ENCODE measurements at regions not wholly inside any gene's neighbourhood (a gene's known extent, or its start where the extent isn't known, plus 50 kb on each side); places are given as distances from the start of the nearest gene placed in this dataset.

- no peak for DNase-seq (ENCODE audit: low spot score)
Observed at GRCh38 chrX:120021927-120022326, 55.6 kb downstream of the RHOXF2B start.

DNA sequence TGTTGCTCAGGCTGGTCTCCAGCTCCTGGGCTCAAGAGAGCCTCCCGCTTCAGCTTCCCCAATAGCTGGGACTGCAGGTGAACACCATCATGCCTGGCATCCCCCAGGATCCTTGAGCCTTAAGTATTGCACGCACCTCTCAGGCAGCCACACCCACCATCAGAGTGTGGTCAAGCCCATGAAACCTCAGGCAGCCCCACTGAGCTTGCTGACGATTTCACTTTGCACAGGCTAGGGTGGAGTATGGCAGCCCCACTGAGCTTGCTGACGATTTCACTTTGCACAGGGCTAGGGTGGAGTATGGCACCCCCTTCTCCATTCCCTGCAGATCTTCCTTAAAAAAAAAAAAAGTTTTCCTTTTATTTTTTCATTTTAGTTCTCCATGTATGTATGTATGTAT lies 57.2 kb downstream of the RHOXF2B start:
- no peak for DNase-seq (ENCODE audit: low spot score)

GRCh38 chrX:120016068-120016441 lies 61.4 kb downstream of the RHOXF2B start:
- no peak for DNase-seq (ENCODE audit: low spot score)

- no peak for DNase-seq (ENCODE audit: low spot score)
Observed at GRCh38 chrX:120015145-120016067, 62.1 kb downstream of the RHOXF2B start.

- DNase-seq (ENCODE audit: low spot score), result no peak
Observed at GRCh38 chrX:120014354-120015130, 62.9 kb downstream of the RHOXF2B start.

DNA sequence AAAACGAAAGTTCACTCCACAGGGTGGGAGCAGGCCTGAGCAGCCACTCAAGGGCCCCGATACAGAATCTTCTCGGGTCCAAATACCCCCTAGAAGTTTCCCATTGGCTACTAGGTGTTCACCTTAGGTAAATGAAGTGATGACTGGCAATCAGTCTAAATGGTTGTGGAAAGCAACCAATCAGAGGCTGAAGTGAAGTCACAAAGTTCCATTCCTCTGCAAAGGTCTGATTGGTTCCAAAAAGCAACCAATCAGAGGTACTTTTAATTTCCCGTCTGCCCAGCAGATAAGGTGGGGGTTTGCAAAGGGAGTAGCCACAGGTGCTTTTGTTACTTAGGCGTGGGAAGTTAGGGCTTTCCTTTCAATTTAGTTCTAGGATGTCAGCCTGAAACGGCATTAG lies 58.2 kb upstream of the NKAP start:
- no peak for DNase-seq (ENCODE audit: low spot score)

- peak; percentile 17 for DNase-seq (ENCODE audit: low spot score)
Observed at GRCh38 chrX:120000490-120001246, 57.1 kb upstream of the NKAP start.

GRCh38 chrX:119999087-119999634 lies 55.6 kb upstream of the NKAP start:
- DNase-seq (ENCODE audit: low spot score), result no peak

DNA sequence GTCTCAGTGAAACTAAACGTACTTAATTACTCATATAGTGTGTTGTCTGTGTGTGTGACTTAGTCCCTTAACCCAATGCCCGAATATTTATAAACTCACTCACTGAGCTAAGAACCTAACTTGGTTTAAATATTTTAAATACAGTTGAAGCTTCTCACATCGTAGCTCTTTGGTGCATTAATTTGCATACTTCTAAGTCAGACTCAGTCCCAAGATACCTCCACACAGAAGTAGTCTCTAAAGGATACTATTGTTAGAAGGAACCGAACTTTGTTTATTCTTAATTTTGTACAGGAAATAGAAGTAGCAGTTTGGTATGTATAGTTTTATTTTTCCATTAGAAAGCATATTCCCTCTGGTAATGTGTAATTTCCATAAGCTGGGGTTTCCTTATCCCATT lies 54.0 kb upstream of the NKAP start:
- no peak for DNase-seq (ENCODE audit: low spot score)

DNA sequence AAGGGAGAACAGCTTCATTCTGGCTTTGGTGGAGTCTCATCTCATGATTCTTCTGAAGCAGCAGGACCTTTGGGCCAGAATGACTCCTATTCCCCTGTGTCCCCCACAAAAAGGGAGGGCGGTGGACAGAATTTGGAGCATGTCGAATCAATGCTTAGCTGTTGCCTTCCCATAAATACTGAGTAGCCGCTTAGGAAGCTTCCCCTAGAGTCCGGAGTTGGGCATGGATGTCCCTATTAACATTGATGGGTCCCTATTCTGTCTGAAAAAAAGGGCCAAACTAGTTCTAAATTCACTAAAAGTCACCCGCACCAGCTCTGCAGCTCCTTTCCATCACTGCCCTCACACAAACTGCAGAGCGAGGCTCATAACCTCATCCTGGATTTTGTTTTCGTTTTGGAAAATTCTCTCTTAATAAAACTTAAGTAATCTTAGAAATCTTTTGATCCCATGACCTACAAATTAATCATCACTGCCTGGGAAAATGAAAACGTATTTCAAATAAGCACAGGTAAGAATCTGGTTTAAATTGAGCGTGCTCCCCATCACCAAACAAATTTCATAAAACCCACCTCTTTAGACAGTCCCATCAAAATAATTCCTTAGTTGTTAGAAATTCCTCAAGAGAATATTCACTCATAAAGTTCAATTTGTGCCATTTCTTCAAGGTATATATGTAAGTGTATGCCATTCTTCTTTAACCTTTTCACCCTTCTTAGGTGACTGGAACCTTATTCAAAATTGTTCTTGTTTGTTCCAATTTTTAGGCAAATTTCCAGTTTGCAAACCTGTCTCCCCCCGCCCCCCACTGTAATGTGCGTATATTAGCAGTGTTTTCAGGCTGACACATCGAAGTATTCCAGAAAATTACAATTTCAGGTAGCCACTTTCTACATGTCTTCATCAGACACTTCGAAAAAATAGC lies 53.3 kb upstream of the NKAP start:
- no peak for DNase-seq (ENCODE audit: low spot score)

- DNase-seq (ENCODE audit: low spot score), result no peak
Observed at GRCh38 chrX:119996069-119996468, 52.5 kb upstream of the NKAP start.

All from AG20443 (cell line).